GM12892 (cell line): ENCODE measurements at regions not wholly inside any gene's neighbourhood (a gene's known extent, or its start where the extent isn't known, plus 50 kb on each side); places are given as distances from the start of the nearest gene placed in this dataset.

Experiments used
- POLR2A ChIP-seq: IDR thresholded peaks from 2 replicates; pipeline ENCODE4 v1.6.1; 2011; ENCODE audit warnings: low read depth, low read length, control low read depth
- POLR2AphosphoS5 ChIP-seq: IDR thresholded peaks from 2 replicates; pipeline ENCODE4 v1.6.1; 2011; ENCODE audit warnings: low read depth, low read length, control low read depth

GRCh38 chr5:96572864-96573512 lies 89.2 kb upstream of the CAST start:
- TF ChIP-seq POLR2AphosphoS5 (no peak), POLR2A (no peak)
